NCI-H1092 (cell line): ENCODE measurements at regions not wholly inside any gene's neighbourhood (a gene's known extent, or its start where the extent isn't known, plus 50 kb on each side); places are given as distances from the start of the nearest gene placed in this dataset.
A peak's percentile ranks its signal among the peaks of the same experiment; 100 is the strongest.

Experiments used
- DNase-seq: peaks from one replicate; lab custom pipeline; 2025; lab: John Stamatoyannopoulos, UW

DNA sequence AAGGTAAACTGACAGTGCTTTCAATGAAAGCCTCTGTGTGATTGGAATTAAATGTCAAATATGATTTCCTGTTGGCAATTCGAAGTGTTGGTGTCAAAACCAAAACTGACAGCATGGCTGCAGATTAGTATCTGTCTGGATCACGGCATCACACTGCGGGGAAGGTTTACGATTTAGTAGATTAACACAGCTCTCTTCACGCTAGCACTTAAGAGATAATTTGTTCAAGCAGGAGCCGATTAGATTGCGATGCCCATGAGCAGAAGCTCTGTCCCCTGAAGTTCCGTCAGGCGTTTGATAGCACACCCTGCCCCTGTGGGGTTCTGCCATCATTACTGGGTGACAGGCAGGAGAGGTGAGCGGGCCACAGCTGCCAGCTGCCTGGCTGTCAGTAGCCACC lies 279.5 kb upstream of the AUTS2 start:
- no peak for DNase-seq

DNA sequence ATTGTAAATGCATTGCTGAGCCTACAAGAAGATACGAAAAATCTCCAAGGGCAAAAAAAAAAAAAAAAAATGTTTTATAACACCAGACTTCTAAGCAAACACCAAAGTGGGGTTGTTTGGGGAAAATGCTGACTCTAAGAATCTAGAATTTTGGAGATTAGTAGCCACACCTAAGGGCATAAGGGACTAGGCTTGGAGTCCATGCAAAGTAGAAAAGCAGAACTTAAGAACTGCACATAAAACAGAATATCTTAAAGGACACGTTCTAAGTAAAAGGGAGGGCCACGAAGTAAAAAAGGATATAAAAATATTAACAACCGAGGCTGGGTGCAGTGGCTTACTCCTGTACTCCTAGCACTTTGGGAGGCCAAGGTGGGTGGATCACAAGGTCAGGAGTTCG lies 269.8 kb upstream of the AUTS2 start:
- no peak for DNase-seq

DNA sequence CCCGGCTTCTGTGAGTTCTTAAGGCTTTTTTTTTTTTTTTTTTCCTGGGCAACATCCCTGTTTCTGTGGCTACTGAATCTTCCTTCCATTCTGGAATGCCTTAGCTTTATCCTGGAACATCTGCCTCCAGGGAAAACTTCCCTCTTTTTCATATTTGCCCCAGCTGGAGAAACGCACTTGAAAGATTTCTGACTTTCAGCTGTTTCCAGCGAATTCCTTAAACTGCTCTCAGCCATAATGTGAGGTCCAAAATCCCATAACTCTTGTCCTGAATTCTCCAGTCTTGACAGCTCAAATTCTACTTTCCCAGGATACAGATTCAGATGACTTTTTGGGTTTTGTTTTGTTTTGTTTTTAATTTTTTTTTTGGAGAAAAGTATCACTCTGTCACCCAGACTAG lies 263.6 kb upstream of the AUTS2 start:
- DNase-seq = no peak

DNA sequence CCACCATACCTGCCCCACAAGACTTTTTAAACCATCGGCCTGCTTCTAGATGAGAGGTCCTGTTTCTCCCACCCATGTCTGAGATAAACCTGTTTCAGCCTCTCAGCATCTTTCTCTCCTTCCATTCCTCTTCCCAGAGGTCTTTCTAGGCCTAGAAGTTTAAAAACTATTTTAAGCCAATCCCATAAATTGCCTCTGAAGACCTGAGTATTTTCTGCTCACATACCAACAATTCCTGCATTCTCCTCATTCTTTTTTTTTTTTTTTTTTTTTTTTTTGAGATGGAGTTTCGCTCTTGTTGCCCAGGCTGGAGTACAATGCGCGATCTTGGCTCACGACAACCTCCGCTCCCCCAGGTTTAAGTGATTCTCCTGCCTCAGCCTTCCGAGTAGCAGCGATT lies 262.9 kb upstream of the AUTS2 start:
- no peak for DNase-seq

DNA sequence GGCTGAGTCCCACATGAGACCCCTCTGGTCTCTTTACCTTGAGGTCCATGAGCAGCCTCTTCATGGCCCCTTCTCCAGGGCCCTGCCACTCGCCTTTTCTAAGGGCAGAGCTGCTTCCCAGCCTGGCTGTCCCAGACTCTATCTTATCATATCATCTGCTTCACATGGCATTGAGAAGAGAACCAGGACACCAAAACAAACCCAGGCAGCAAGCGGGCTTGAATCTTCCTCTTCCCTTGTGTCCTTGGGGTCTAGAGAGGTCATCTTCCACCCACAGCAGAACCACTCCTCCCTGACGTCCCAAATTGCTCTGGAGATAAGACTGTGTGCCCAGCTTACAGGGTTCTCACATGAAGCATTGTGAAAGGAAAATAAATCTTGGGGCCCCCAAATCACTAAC lies 261.3 kb upstream of the AUTS2 start:
- DNase-seq = no peak

DNA sequence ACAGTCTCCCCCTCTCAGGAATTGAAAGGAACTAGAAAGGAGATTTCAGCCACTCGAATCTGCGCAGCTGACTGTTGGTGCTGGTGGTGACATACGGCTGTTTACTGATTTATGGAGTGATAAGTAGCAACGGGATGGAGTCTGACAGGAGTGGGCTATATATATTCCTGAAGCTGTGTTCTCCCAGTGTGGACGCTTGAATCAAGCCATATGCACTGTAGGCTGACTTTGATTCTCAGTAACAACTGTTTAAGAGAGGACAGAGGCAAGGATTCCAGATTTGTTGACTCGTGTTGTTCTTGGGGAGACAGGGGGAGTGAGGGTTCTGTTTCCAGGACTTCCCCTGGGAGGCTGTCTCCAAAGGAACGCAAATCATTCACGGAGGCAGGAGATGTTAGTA lies 260.1 kb upstream of the AUTS2 start:
- DNase-seq = no peak

DNA sequence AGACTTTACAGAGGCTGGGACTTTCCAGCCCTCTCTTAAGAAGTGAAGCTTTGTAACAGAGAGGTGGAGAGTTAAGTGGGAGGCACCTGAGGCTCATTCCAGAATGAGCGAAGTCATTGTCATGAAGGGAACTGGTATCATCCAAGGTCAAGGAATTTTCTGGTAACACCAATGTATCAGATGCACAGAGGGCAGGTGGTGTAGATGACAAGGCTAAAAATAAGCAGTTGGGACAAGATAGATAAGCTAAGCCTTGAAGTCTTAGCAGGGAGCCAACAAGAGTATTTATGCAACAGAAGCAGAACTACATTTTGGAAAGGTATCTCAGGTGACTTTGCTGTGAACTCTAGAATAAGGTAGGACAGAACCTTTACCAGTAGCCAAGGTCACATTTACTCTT lies 257.0 kb upstream of the AUTS2 start:
- DNase-seq = no peak

DNA sequence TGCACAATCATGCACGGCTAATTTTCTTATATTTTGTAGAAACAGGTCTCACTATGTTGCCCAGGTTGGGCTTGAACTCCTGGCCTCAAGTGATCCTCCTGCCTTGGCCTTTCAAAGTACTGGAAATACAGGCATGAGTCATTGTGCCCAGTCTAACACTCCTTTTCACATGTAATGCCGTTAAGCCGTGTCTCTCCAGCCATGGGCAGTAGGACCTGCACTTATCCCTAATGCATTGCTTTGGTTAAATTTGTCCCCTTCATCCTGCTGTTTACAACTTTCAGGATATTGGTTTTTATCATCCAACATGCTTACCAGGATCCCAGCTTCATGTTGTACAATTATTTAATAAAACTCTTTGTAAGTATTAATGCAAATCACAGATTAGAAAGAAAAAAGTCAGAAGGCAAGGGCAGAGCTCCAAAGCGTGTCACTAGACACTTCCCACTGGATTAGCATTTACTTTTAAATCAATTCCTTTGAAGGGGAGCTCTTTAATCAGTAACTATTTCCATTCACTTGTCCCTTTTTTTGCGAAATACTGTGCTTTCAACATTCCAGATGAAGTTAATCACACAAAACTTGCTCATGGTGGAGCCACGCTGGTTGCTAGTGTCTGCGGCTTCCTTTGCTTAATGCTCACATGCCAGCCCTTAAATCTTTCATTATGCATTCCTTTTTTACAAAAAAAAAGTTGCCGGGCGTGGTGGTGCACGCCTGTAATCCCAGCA lies 256.0 kb upstream of the AUTS2 start:
- DNase-seq = no peak

DNA sequence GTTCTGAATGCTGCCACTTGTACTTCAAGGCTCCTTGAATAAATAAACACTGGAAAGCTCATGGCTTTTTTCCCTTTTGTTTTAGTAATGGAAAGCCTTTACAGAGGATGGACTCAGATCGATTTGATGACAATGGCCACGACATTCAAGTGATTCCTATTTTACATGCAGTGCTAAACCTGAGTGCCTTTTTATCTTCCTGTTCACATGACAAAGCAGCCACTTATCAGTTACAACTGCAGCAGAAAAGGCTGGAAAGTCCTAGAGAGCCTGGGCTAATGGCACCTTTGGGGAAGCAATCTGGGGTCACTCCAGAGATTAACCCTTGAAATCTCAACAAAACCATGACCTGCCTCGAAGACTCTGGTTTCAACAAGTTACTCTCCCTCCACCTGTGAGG lies 249.0 kb upstream of the AUTS2 start:
- peak; percentile 81 for DNase-seq

DNA sequence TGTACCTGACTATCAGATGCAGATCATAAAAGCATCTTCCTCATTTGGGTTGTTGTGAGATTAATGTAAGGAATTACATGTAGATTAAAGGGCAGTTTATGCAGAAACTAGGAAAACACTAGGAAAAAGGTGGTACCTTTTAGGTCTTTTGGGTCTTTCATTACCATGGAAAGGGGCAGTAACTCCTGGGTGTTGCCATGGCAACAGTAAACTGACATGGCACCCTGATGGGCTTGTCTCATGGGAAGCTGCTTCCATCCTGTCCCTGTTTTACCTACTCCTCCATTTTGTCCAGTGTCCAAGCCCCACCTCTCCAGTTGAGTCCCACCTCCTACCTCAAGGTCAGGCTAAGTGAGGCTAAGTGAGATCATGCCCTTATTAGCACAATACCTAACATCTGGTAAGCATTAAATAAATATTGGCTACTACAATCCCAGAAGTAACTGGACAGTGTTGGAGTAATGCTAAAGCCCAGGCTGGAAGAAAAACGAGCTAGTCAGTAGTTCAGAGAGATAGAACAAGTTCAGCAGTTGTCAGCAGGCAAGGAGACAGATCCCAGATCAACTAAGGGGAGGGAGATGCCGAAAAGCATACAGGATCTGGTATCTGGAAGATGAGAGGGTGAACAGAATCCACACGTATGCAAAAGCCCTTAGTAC lies 240.0 kb upstream of the AUTS2 start:
- DNase-seq = no peak

DNA sequence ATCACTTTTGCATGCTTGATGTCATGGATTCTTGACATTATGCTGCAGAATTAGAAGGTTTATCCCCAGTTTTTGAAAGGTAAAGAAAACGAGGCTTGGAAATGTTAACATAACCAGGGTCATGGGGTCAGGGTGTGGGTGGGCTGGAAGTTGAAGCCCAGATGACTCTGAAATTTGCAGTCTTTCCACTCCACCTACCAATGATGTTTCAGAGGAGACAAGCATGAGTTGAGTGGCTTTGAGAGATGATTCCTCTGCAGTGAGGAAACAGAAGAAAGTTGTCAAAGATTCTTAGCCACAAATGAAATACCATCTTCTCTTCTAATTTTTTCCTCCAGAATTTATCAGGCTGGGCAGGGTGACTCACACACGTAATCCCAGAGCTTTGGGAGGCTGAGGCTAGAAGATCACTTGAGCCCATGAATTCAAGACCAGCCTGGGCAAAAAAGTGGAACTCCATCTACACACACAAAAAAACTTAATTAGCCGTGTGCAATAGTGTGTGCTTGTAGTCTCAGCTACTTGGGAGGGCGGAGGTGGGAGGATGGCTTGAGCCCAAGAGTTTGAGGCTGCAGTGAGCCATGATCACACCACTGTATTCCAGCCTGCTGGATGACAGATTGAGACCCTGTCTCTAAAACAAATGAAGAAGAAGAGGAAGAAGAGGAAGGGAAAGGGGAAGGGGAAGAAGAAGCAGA lies 239.1 kb upstream of the AUTS2 start:
- DNase-seq = no peak

DNA sequence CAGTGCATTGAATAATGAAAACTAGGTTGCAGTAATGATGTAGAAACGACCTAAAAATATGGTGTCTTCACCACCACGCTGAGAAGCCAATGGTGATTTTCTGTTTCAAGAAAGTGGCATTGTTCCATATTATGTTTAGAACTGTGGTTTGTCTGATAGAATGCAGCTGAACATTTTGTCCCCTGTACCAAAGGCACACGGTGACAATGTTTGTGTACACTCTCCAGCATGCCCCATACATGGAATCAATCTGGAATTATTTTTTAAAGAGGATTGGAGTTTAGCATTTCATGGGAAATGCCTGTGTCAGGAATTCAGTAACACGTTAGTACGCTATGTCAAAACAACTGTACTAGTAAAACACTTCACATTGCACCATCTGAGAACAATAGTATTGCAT lies 237.4 kb upstream of the AUTS2 start:
- no peak for DNase-seq

DNA sequence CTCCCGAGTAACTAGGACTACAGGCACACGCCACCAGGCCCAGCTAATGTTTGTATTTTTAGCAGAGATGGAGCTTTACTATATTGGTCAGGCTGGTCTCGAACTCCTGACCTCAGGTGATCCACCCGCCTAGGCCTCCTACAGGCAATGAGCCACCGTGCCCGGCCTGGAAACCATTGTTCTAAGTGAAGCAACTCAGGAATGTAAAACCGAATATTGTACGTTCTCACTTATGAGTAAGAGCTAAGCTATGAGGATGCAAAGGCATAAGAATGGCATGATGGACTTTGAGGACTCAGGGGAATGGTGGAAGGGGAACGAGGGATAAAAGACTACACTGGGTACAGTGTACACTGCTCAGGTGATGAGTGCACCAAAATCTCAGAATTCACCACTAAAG lies 235.1 kb upstream of the AUTS2 start:
- DNase-seq = no peak

DNA sequence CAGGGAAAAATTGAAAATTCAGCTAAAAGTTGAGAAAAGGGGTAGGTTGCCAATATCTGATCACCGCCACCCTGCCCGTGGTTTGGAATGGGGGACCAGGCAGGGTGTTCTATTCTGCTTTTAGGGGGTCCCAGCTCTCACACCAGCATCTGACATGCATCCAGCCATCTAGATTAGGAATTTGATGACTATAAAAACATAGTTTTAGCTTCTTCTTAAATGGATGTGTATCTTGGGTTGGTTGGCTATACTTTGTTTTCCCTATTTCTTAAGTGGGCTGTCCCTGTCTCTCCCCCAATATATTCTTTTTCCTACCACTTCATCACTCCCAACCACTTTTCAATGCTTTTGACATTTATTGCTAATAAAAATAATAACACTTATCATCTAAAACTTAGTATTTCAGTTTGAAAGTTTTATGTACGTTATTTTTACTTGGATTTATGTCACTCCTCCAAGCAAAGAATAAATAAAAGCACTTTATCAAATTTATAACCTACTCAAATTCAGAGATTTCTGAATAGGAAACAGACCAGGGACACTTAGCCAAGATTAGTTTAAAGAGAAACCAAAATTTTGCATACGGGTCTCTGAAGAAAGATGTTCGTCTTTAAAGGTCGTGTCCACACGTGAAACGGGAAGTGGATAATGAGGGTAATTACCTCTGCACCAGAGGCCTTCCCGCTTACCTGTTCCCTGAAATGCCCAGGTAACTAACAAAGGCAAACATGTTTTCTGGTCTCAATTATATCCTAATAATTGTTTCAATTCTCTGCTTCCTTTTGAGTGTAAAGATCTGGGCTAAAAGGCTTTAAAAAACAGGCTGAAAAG lies 233.2 kb upstream of the AUTS2 start:
- DNase-seq = no peak

DNA sequence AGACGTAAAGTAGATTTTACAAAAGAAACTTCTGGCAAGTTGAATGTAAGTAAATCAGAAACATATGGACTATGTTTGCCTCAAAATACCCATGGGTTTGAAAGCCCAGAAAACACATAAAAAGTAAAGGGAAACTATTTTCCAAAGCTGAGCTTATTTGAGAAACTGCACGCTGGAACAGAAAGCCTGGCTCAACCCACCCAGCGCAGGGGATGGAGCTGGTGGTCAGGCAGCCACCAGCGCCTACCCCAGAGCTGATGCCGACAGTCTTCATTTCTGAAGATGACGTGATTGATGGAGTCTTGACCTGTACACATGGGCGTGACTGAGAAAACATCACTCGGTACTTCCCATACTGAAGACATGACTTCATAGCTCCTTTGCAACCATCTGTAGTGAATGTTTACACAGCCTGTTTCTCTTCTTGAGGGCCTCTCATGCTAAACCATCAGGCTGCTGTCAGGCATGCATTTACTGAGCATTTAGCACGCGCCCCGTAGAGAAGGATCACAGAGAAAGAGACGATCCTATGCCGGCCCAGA lies 232.6 kb upstream of the AUTS2 start:
- no peak for DNase-seq

DNA sequence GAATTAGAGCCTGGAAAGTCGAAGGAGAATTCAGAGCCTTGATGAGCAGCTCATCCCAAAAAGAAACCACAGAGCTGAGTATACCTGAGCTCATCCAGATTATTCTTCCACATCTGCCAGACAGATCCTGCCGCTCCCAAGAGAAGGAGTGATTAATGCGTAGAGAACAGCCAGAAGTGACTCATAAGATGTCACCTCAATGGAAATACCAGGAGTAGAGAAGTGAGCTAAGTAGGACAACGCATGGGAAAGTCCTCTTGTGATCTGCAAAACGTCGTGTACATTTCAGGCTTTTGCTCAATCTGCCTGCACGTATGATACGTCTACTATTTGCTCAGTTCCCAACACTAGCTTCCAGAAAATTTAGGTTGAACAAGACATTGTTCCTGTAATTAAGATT lies 230.5 kb upstream of the AUTS2 start:
- no peak for DNase-seq

DNA sequence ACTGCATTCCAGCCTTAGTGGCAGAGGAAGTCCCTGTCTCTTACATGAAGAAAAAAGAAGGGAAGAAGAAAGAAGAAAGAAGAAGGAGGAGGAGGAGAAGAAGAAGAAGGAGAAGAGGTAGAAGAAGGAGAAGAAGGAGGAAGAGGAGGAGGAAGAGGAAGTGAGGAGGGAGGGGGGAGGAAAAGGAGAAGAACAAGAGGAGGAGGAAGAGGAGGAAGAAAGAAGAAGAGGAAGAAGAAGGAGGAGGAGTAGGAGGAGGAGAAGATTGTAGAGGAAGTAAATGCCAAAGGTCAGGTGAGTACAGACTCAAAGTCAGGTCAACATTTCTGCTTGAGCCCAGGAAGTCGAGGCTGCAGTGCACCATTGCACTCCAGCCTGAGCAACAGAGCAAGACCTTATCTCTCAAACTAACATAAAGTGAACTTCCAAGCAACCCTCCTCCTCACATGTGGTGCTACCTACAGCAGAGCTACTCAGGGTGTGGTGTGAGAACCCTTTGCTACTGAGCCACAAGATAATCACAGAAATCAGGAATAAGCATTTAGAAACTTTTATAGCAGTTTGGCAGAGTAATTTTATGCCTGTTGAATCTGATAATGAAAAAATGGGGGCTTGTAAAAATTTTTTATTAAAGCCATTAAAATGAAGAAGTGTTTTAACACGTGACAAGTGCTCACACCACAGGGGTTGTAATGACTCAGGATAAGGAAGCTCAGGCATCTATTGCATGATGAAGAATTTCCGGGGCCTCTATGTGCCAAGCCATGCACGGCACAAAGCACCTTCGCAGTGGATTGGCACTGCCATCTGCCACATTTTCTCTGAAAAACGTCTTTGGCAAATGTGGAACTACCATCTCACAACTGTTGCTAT lies 224.9 kb upstream of the AUTS2 start:
- no peak for DNase-seq

DNA sequence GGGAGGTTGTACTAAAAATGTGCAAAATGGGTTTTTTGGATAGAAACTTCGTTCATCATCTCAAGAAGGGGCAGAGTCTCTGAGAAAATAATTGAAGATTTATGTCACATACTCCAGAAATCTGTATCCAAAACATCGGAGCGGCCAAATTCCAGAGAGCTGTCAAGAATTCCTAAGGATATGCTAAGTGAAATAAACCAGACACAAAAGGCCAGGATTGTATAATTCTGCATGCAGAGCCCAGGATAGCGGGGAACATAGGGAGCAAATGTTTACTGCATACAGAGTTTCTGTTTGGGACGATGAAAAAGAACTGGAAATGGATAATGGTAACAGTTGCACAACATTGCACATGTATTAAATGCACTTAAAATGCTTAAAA lies 224.2 kb upstream of the AUTS2 start:
- no peak for DNase-seq

DNA sequence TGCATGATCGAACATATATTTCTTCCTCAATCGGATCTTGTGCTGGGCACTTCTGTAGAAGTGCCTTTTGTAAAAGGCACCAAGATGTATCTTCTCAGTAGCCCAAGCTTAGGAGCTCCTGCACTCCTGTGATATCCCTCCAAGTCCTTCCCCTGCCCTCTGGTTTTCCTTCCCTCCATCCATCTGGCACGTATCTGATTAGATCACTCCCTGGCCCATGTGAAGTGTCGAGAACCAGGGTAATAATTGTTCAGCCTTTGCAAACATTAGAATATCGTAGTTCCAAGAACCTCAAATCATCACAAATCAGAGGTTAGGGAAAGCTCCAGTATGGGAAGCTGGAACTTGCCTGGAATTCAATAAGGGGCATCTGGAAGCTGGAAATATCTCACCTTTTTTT lies 221.1 kb upstream of the AUTS2 start:
- no peak for DNase-seq

DNA sequence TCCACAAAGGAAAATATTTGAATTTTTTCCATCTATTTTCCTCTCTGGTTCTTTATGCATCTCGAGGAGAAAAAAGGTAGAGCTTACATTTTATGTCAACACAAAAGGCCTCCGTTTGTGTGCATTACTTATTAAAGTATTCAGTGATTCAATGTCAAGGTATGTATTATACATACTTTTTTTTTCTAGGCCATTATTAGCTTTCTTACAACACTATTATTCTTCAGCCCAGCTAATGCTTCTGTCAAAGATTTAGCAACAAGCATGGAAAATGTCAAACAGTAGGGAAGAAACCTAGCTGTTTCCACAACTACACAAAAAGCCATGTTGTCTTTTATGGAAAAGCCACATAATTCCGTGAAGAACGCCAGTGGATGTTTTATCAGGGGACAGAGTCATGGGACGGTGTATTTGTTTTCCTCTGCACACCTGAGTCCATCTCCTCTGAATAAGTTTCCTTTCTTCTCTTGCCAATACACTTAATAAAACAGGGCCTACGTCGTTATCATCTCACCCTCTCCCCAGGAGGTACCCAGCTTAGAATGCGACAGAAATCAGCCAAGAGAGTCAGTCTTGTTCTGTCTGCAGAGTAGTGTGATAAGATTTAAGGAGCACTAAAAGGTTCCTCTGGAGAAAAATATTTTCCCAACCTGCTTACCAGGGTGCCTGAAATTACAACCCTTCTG lies 209.7 kb upstream of the AUTS2 start:
- DNase-seq = no peak

DNA sequence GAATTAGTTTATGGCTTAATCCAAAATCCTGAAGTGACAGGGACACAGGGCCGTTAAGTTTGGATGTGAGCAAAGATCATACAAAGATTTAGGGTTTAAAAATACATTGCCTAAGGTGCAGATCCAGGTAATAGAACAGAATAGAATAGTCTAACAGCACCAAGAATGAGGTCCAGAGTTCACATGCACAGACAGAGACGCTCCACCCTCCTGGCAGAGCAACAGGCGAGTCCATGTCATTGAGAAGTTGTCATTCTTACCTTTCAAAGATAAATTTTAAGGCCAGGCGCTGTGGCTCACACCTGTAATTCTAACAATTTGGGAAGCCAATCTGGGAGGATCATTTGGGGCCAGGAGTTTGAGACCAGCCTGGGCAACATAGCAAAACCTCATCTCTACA lies 209.1 kb upstream of the AUTS2 start:
- DNase-seq = no peak
